ENCODE measurements at regions not wholly inside any gene's neighbourhood (a gene's known extent, or its start where the extent isn't known, plus 50 kb on each side); places are given as distances from the start of the nearest gene placed in this dataset.
"Not testable (repeated sequence)": the region's sequence is repeated elsewhere in the genome, so short reads cannot be mapped to it uniquely, and the experiment has no call there.

DNA sequence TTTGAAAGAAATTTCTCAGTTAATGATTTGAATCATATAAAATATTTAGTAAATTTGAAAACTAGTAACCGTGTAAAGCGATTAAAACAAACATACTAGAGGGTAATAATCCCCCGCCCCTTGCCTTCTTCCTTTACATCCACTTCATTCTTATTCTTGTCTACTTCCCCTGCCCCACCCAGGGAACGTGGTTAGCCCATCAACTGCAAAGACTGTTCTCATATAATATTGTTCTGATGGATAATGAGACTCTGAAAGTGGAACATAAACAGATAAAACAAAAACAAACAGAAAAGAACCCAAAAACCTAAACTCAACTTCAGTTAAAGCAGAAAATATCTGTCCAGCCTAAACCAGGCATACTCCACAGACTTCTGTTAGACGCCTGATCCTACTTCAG lies 108.1 kb upstream of the GTF2H2C_2 start:
- intact Hi-C loops (cut with DNase I; ENCODE audit: low total_unique reads); H3K27me3 ChIP-seq; H3K36me3 ChIP-seq; H3K4me1 ChIP-seq; ATAC-seq; in situ Hi-C loops (cut with MboI; ENCODE audit: low sequenced_read_pairs in 4 of 4); H3K27ac ChIP-seq; H3K4me3 ChIP-seq; H3K9me3 ChIP-seq: not testable (repeated sequence)
- DNase-seq: peak in 1 of 2 donors; percentile 0
